H9 (cell line): ENCODE measurements at regions not wholly inside any gene's neighbourhood (a gene's known extent, or its start where the extent isn't known, plus 50 kb on each side); places are given as distances from the start of the nearest gene placed in this dataset.
"Not testable (repeated sequence)": the region's sequence is repeated elsewhere in the genome, so short reads cannot be mapped to it uniquely, and the experiment has no call there.

ENCODE experiments used
- DNase-seq: peaks from one replicate; pipeline ENCODE4 v3.0.0-alpha.2; 2017
- H2AFZ ChIP-seq: one replicate; pipeline ENCODE4 v1.6.1; 2013; ENCODE audit warnings: mild to moderate bottlenecking, low read length, control low read depth, moderate library complexity
- H2AK5ac ChIP-seq: 2 replicates; pipeline ENCODE4 v1.6.1; 2013; ENCODE audit warnings: low read length, control low read depth, mixed read lengths; ENCODE audit not compliant: insufficient read length
- H2BK120ac ChIP-seq: one replicate; pipeline ENCODE4 v1.6.1; 2013; ENCODE audit warnings: low read depth, mild to moderate bottlenecking, low read length, control low read depth, inconsistent platforms; ENCODE audit not compliant: poor library complexity, severe bottlenecking
- H2BK12ac ChIP-seq: 2 replicates; pipeline ENCODE4 v1.6.1; 2013; ENCODE audit warnings: low read length, control low read depth, mixed read lengths, low read depth; ENCODE audit not compliant: insufficient read length
- H2BK15ac ChIP-seq: 2 replicates; pipeline ENCODE4 v1.6.1; 2013; ENCODE audit warnings: low read depth, low read length, control low read depth
- H2BK20ac ChIP-seq: one replicate; pipeline ENCODE4 v1.6.1; 2013; ENCODE audit warnings: low read depth, mild to moderate bottlenecking, low read length, control low read depth, inconsistent platforms; ENCODE audit not compliant: poor library complexity, severe bottlenecking
- H2BK5ac ChIP-seq: 2 replicates; pipeline ENCODE4 v1.6.1; 2013; ENCODE audit warnings: low read length, control low read depth, mixed read lengths; ENCODE audit not compliant: insufficient read length
- H3K14ac ChIP-seq: 2 replicates; pipeline ENCODE4 v1.6.1; 2013; ENCODE audit warnings: low read length, control low read depth; ENCODE audit not compliant: insufficient read depth
- H3K18ac ChIP-seq: 2 replicates; pipeline ENCODE4 v1.6.1; 2013; ENCODE audit warnings: low read depth, mild to moderate bottlenecking, mixed read lengths, low read length, control low read depth; ENCODE audit not compliant: insufficient read length
- H3K23ac ChIP-seq: 2 replicates; pipeline ENCODE4 v1.6.1; 2013; ENCODE audit warnings: low read length, control low read depth, mixed read lengths, low read depth; ENCODE audit not compliant: insufficient read length
- H3K23me2 ChIP-seq: 2 replicates; pipeline ENCODE4 v1.6.1; 2013; ENCODE audit warnings: low read depth, mild to moderate bottlenecking, mixed read lengths, low read length, control low read depth; ENCODE audit not compliant: insufficient read length, poor library complexity, severe bottlenecking
- H3K27ac ChIP-seq: 2 replicates; pipeline ENCODE4 v1.5.1; 2013; ENCODE audit warnings: low read length, control low read depth, mixed read lengths, low read depth; ENCODE audit not compliant: insufficient read length
- H3K27me3 ChIP-seq: 2 replicates; pipeline ENCODE4 v1.6.1; 2013; ENCODE audit warnings: low read length, control low read depth, inconsistent platforms; ENCODE audit not compliant: insufficient read depth
- H3K4ac ChIP-seq: 2 replicates; pipeline ENCODE4 v1.6.1; 2013; ENCODE audit warnings: low read depth, mild to moderate bottlenecking, control low read depth, inconsistent platforms, low read length, moderate library complexity
- H3K4me1 ChIP-seq: 2 replicates; pipeline ENCODE4 v1.6.1; 2013; ENCODE audit warnings: low read length, control low read depth, inconsistent platforms; ENCODE audit not compliant: insufficient read depth
- H3K4me2 ChIP-seq: 2 replicates; pipeline ENCODE4 v1.6.1; 2013; ENCODE audit warnings: low read length, control low read depth, mixed read lengths; ENCODE audit not compliant: insufficient read length, insufficient read depth
- H3K56ac ChIP-seq: 2 replicates; pipeline ENCODE4 v1.6.1; 2013; ENCODE audit warnings: low read depth, mild to moderate bottlenecking, mixed read lengths, low read length, control low read depth; ENCODE audit not compliant: insufficient read length
- H3K79me1 ChIP-seq: 2 replicates; pipeline ENCODE4 v1.6.1; 2013; ENCODE audit warnings: low read depth, mild to moderate bottlenecking, moderate library complexity, low read length, control low read depth, inconsistent platforms; ENCODE audit not compliant: insufficient read depth, poor library complexity, severe bottlenecking
- H3K79me2 ChIP-seq: 2 replicates; pipeline ENCODE4 v1.6.1; 2013; ENCODE audit warnings: low read length, control low read depth, inconsistent platforms; ENCODE audit not compliant: insufficient read depth
- H3K9ac ChIP-seq: 2 replicates; pipeline ENCODE4 v1.6.1; 2013; ENCODE audit warnings: low read length, control low read depth, mixed read lengths; ENCODE audit not compliant: insufficient read length; ENCODE audit errors: extremely low read depth
- H3K9me3 ChIP-seq: one replicate; pipeline ENCODE4 v1.6.1; 2013; ENCODE audit warnings: low read depth, low read length, inconsistent platforms; ENCODE audit not compliant: control insufficient read depth
- H3T11ph ChIP-seq: one replicate; pipeline ENCODE4 v1.6.1; 2013; ENCODE audit warnings: mild to moderate bottlenecking, low read length, control low read depth, inconsistent platforms
- H4K20me1 ChIP-seq: one replicate; pipeline ENCODE4 v1.6.1; 2013; ENCODE audit not compliant: control insufficient read depth, insufficient read length, insufficient read depth
- H4K5ac ChIP-seq: 2 replicates; pipeline ENCODE4 v1.6.1; 2013; ENCODE audit warnings: low read depth, mild to moderate bottlenecking, mixed read lengths, low read length, control low read depth; ENCODE audit not compliant: insufficient read length
- H4K8ac ChIP-seq: replicated peaks from 2 replicates; pipeline ENCODE4 v1.6.1; 2013; ENCODE audit warnings: low read length, control low read depth, mixed read lengths, low read depth; ENCODE audit not compliant: insufficient read length
- H4K91ac ChIP-seq: 2 replicates; pipeline ENCODE4 v1.6.1; 2013; ENCODE audit warnings: low read depth, mild to moderate bottlenecking, moderate library complexity, mixed read lengths, low read length, control low read depth; ENCODE audit not compliant: insufficient read length
- H3K27ac Mint-ChIP-seq, 3 experiments: 2 replicates in 2 of 3; 3 replicates in 1 of 3; pipeline ENCODE4 v1.8.0; 2020 to 2021; ENCODE audit warnings: mixed read lengths in 3 of 3, mild to moderate bottlenecking in 1 of 3, moderate library complexity in 1 of 3
- H3K27me3 Mint-ChIP-seq: 2 replicates; pipeline ENCODE4 v1.8.0; 2021; ENCODE audit warnings: low read depth, mild to moderate bottlenecking, moderate library complexity, mixed read lengths
- H3K36me3 Mint-ChIP-seq, 3 experiments: 2 replicates in 2 of 3; 3 replicates in 1 of 3; pipeline ENCODE4 v1.8.0; 2020 to 2021; ENCODE audit warnings: low read depth in 3 of 3, mixed read lengths in 3 of 3; ENCODE audit not compliant: insufficient read depth in 1 of 3
- H3K4me1 Mint-ChIP-seq, 2 experiments: 2 replicates each; pipeline ENCODE4 v1.8.0; 2020; ENCODE audit warnings: mixed read lengths in 2 of 2
- H3K4me3 Mint-ChIP-seq, 2 experiments: 2 replicates in 1 of 2; 3 replicates in 1 of 2; pipeline ENCODE4 v1.8.0; 2020 to 2021; ENCODE audit warnings: mild to moderate bottlenecking in 2 of 2, mixed read lengths in 2 of 2, moderate library complexity in 1 of 2
- H3K9me3 Mint-ChIP-seq, 2 experiments: 2 replicates in 1 of 2; 3 replicates in 1 of 2; pipeline ENCODE4 v1.8.0; 2020; ENCODE audit warnings: mild to moderate bottlenecking in 2 of 2, mixed read lengths in 2 of 2, moderate library complexity in 1 of 2
- CTCF ChIP-seq: fragments of 200-600 bp; sonication (generic); conservative IDR thresholded peaks from 3 replicates; pipeline ENCODE4 v1.8.0; 2021; ENCODE audit warnings: antibody characterized with exemption, mild to moderate bottlenecking
- WGBS: extraction: QIAGEN DNeasy Blood & Tissue Kit; methylation state at CpG from one replicate; pipeline ENCODE4 v1.1.7; 2013; ENCODE audit warnings: missing lambda C conversion rate, low lambda C conversion rate, mixed read lengths; ENCODE audit not compliant: insufficient read length; ENCODE audit errors: extremely low coverage; 5-methylcytosine and 5-hydroxymethylcytosine counted together

- Histone ChIP-seq H2BK5ac (no peak overlapping the region), H3K4ac (no peak overlapping the region), H3K27me3 (no peaks in the 10 kb centered on the region), H3T11ph (no peak overlapping the region), H2AFZ (no peak overlapping the region), H4K20me1 (no peaks in the 10 kb centered on the region), H2BK15ac (no peak overlapping the region), H3K14ac (no peak overlapping the region), H3K56ac (no peak overlapping the region), H3K9me3 (no peaks in the 10 kb centered on the region), H2BK20ac (no peak overlapping the region), H3K4me2 (peak overlapping the region; percentile 2), H3K18ac (no peak overlapping the region), H4K91ac (no peak overlapping the region), H2AK5ac (no peak overlapping the region), H3K79me2 (no peaks in the 10 kb centered on the region), H3K9ac (no peak overlapping the region), H3K79me1 (no peaks in the 10 kb centered on the region), H4K8ac (no peak overlapping the region), H2BK12ac (no peak overlapping the region), H2BK120ac (no peak overlapping the region), H3K23ac (no peak overlapping the region), H3K23me2 (no peaks in the 10 kb centered on the region), H4K5ac (no peak overlapping the region), H3K27ac (peak overlapping the region; percentile 42), H3K4me1 (peaks cover 3% of the 10 kb centered on the region; the same call in 1 of the 2 replicates)
- WGBS: no CpG with 5 or more reads among the region's 11 CpGs
- Mint-ChIP-seq H3K4me3 (peak overlapping the region in 1 of 2 experiments; percentile 27; a peak in 3 of 5 replicates), H3K27ac (peak overlapping the region in 2 of 3 experiments; percentile 5 to 15; a peak in 3 of 7 replicates), H3K27me3 (peaks cover 5% of the 10 kb centered on the region), H3K9me3 (peaks cover 15 to 18% of the 10 kb centered on the region in 2 experiments; a peak in 4 of 5 replicates), H3K36me3 (peaks cover 0 to 16% (median 10%) of the 10 kb centered on the region in 3 experiments; a peak in 5 of 7 replicates), H3K4me1 (peaks cover 61 to 67% of the 10 kb centered on the region in 2 experiments)
- DNase-seq: peak; percentile 79
- peak; percentile 73 for TF ChIP-seq CTCF
Measured at GRCh38 chr1:5119366-5120234, 465.2 kb downstream of the AJAP1 start.

GRCh38 chr1:5118771-5119170, 464.4 kb downstream of the AJAP1 start:
- H3K56ac ChIP-seq, H3K79me1 ChIP-seq, H4K91ac ChIP-seq, H2BK12ac ChIP-seq, H3K9me3 ChIP-seq, H2AK5ac ChIP-seq, H3K4ac ChIP-seq, H4K5ac ChIP-seq, H3K27me3 Mint-ChIP-seq, H3K23ac ChIP-seq, H3T11ph ChIP-seq, H2AFZ ChIP-seq, H3K79me2 ChIP-seq, H2BK120ac ChIP-seq, H3K4me3 Mint-ChIP-seq, H3K4me1 ChIP-seq, H3K27me3 ChIP-seq, H3K23me2 ChIP-seq, H4K20me1 ChIP-seq, H2BK15ac ChIP-seq, H2BK5ac ChIP-seq, H3K18ac ChIP-seq, H3K9ac ChIP-seq, H4K8ac ChIP-seq, H2BK20ac ChIP-seq, H3K14ac ChIP-seq: not testable (repeated sequence)
- Histone ChIP-seq H3K27ac (peak overlapping the region; percentile 42), H3K4me2 (peak overlapping the region; percentile 2)
- H3K9me3 Mint-ChIP-seq: peaks cover 15% of the 10 kb centered on the region in 2 experiments; a peak in 4 of 5 replicates
- DNase-seq: peak; percentile 41
- no CpG with 5 or more reads among the region's 10 CpGs for WGBS
- peaks cover 68 to 74% of the 10 kb centered on the region in 2 experiments for H3K4me1 Mint-ChIP-seq
- H3K27ac Mint-ChIP-seq: peak overlapping the region; percentile 38 to 88 (median 84); a peak in 5 of 7 replicates
- H3K36me3 Mint-ChIP-seq: peaks cover 0 to 16% (median 10%) of the 10 kb centered on the region in 3 experiments; a peak in 5 of 7 replicates
